Panc1 (cell line): ENCODE measurements at regions not wholly inside any gene's neighbourhood (a gene's known extent, or its start where the extent isn't known, plus 50 kb on each side); places are given as distances from the start of the nearest gene placed in this dataset.

Experiments
- ATAC-seq: fragments of 200-7000 bp; cut with Tn5 transposase; 2 replicates; pipeline ENCODE4 v1.9.1; 2020; ENCODE audit warnings: mild to moderate bottlenecking, moderate library complexity
- BruUV-seq: library from RNA; stranded (reverse); fragments of 400-500 nt; replicated peaks from 2 replicates; lab custom pipeline; 2021; lab: Mats Ljungman, UMichigan
- CTCF ChIA-PET: fragments of 300-600 bp; sonication (Branson Sonifier 250); formaldehyde crosslinking; loops from one replicate; lab custom pipeline; 2022; ENCODE audit warnings: antibody characterized with exemption; lab: Charles Lee
- POLR2A ChIA-PET: fragments of 300-600 bp; sonication (Branson Sonifier 250); formaldehyde crosslinking; loops from one replicate; lab custom pipeline; 2022; ENCODE audit warnings: antibody characterized with exemption; lab: Charles Lee
- DNase-seq: peaks from one replicate; pipeline ENCODE4 v3.0.0-alpha.2; 2010; ENCODE audit warnings: low read depth, low spot score
- H3K27ac ChIP-seq: 2 replicates; pipeline ENCODE4 v1.5.1; 2011; ENCODE audit warnings: mild to moderate bottlenecking, low read length, inconsistent platforms
- H3K27me3 ChIP-seq: fragments of 200-500 bp; sonication (Bioruptor generic); 2 replicates; pipeline ENCODE4 v1.6.0; 2014; ENCODE audit warnings: low read length, inconsistent platforms; ENCODE audit not compliant: control insufficient read depth, insufficient read depth
- H3K36me3 ChIP-seq: fragments of 200-500 bp; sonication (Bioruptor generic); 2 replicates; pipeline ENCODE4 v1.5.1; 2014; ENCODE audit warnings: inconsistent platforms, mild to moderate bottlenecking, low read length, moderate library complexity; ENCODE audit not compliant: control insufficient read depth, insufficient read depth
- H3K4me1 ChIP-seq: 2 replicates; pipeline ENCODE4 v1.5.1; 2011; ENCODE audit warnings: inconsistent platforms, mild to moderate bottlenecking, low read length, moderate library complexity; ENCODE audit not compliant: control insufficient read depth, insufficient read depth
- H3K4me3 ChIP-seq, 2 experiments: 2 replicates each; pipeline ENCODE4 v1.5.1; 2011 to 2012; ENCODE audit warnings: low read depth in 2 of 2, low read length in 2 of 2, mild to moderate bottlenecking in 2 of 2, inconsistent platforms in 1 of 2, moderate library complexity in 1 of 2
- H3K9me3 ChIP-seq: fragments of 200-500 bp; sonication (Bioruptor generic); 2 replicates; pipeline ENCODE4 v1.5.1; 2014; ENCODE audit warnings: low read depth, mild to moderate bottlenecking, inconsistent platforms, low read length, moderate library complexity; ENCODE audit not compliant: control insufficient read depth, insufficient read depth
- POLR2AphosphoS5 ChIP-seq: IDR thresholded peaks from 2 replicates; pipeline ENCODE4 v1.6.1; 2012; ENCODE audit warnings: mild to moderate bottlenecking, low read depth, low read length, moderate library complexity
- SIN3A ChIP-seq: IDR thresholded peaks from 2 replicates; pipeline ENCODE4 v1.6.1; 2012; ENCODE audit warnings: low read depth, mild to moderate bottlenecking, low read length, moderate library complexity, borderline replicate concordance; ENCODE audit not compliant: insufficient read depth
- TCF7L2 ChIP-seq: IDR thresholded peaks from 2 replicates; pipeline ENCODE4 v1.6.1; 2011; ENCODE audit warnings: mild to moderate bottlenecking, low read depth, low read length, inconsistent platforms
- in situ Hi-C: cut with HindIII; loops from 2 replicates; pipeline ENCODE4 v1.10.0; 2016; ENCODE audit warnings: low sequenced_read_pairs, low pct_unique_long_range_greater_than_20kb
- intact Hi-C: fragments of 100-400 bp; cut with micrococcal nuclease; formaldehyde crosslinking; loops from one replicate; pipeline ENCODE4 v1.10.0; 2022; ENCODE audit not compliant: unreplicated experiment
- TF ChIP-seq, protein P1 (sequence below), 2 experiments: IDR thresholded peaks; 2 replicates each; pipeline ENCODE4 v1.6.1; 2011 to 2012; ENCODE audit warnings: low read depth in 2 of 2, control low read depth in 1 of 2, low read length in 1 of 2, mild to moderate bottlenecking in 1 of 2, moderate library complexity in 1 of 2; ENCODE audit not compliant: insufficient read depth in 1 of 2
- TF ChIP-seq, protein P2 (sequence below): fragments of 450-650 bp; IDR thresholded peaks from 2 replicates; pipeline ENCODE4 v1.5.1; 2017; ENCODE audit warnings: mild to moderate bottlenecking

DNA sequence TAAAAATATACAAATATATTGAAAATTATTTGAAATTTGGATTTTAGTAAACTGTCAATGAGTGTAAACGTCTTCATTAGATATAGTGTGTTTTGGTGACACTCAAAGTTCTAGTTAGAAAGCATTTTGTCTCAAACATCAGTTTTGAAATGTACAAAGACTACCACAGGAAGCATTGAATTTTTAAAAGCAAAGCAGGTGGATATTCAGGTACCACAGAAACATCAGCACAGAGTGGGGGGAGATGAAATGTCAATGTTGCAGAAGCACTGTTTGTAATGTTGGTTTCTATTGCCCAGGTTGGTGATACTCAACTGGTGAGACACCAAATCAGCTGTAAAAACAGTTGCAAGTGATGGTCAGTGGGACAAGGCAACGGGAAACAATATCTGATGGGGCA lies 136.5 kb upstream of the ITGA4 start:
- intact Hi-C loops, result no loop called here

DNA sequence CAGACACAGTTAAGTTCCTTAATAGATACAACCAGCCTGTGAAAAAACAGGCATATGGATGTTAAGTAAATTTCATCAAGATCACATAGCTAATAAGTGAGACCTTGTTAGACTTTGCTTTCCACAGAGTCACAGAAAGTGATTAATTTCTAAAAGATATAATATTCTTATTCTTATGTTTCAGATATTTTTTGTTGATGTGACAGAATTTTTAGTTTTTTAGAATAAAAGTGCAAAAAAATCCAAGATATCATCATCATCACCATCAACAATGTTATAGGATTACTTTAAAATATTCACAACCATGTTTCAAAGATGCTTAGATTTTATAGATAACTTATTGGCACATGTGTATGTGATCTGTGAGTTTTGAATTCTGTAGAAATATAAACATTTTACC lies 132.3 kb upstream of the ITGA4 start:
- Histone ChIP-seq H3K27me3 (no peaks in the 10 kb centered on the region), H3K27ac (no peak overlapping the region), H3K9me3 (no peaks in the 10 kb centered on the region), H3K36me3 (no peaks in the 10 kb centered on the region), H3K4me3 (no peak overlapping the region), H3K4me1 (no peaks in the 10 kb centered on the region)
- CTCF ChIA-PET, result no interaction called here
- POLR2A ChIA-PET, result no interaction called here
- DNase-seq (no peak), ATAC-seq (no peak)
- BruUV-seq, result no TSS peak
- intact Hi-C loops (no loop called here), in situ Hi-C loops (no loop called here)
- TF ChIP-seq, protein P1, sequence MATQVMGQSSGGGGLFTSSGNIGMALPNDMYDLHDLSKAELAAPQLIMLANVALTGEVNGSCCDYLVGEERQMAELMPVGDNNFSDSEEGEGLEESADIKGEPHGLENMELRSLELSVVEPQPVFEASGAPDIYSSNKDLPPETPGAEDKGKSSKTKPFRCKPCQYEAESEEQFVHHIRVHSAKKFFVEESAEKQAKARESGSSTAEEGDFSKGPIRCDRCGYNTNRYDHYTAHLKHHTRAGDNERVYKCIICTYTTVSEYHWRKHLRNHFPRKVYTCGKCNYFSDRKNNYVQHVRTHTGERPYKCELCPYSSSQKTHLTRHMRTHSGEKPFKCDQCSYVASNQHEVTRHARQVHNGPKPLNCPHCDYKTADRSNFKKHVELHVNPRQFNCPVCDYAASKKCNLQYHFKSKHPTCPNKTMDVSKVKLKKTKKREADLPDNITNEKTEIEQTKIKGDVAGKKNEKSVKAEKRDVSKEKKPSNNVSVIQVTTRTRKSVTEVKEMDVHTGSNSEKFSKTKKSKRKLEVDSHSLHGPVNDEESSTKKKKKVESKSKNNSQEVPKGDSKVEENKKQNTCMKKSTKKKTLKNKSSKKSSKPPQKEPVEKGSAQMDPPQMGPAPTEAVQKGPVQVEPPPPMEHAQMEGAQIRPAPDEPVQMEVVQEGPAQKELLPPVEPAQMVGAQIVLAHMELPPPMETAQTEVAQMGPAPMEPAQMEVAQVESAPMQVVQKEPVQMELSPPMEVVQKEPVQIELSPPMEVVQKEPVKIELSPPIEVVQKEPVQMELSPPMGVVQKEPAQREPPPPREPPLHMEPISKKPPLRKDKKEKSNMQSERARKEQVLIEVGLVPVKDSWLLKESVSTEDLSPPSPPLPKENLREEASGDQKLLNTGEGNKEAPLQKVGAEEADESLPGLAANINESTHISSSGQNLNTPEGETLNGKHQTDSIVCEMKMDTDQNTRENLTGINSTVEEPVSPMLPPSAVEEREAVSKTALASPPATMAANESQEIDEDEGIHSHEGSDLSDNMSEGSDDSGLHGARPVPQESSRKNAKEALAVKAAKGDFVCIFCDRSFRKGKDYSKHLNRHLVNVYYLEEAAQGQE (IDR thresholded peaks at IDR 0.05; ENCODE audit: insufficient read depth in 1 of 2, low read depth in 2 of 2, low read length in 1 of 2), result no peak
- no peak for TF ChIP-seq SIN3A
- no peak for TF ChIP-seq POLR2AphosphoS5
- TF ChIP-seq TCF7L2, result no peak
- TF ChIP-seq, protein P2, sequence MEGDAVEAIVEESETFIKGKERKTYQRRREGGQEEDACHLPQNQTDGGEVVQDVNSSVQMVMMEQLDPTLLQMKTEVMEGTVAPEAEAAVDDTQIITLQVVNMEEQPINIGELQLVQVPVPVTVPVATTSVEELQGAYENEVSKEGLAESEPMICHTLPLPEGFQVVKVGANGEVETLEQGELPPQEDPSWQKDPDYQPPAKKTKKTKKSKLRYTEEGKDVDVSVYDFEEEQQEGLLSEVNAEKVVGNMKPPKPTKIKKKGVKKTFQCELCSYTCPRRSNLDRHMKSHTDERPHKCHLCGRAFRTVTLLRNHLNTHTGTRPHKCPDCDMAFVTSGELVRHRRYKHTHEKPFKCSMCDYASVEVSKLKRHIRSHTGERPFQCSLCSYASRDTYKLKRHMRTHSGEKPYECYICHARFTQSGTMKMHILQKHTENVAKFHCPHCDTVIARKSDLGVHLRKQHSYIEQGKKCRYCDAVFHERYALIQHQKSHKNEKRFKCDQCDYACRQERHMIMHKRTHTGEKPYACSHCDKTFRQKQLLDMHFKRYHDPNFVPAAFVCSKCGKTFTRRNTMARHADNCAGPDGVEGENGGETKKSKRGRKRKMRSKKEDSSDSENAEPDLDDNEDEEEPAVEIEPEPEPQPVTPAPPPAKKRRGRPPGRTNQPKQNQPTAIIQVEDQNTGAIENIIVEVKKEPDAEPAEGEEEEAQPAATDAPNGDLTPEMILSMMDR, result no peak

More for the DNA sequence above, 136.5 kb upstream of the ITGA4 start:
- no peak for TF ChIP-seq SIN3A
- TF ChIP-seq, protein P2, result no peak
- TF ChIP-seq POLR2AphosphoS5, result no peak
- TF ChIP-seq, protein P1 (IDR thresholded peaks at IDR 0.05; ENCODE audit: insufficient read depth in 1 of 2, low read depth in 2 of 2, low read length in 1 of 2), result no peak
- TF ChIP-seq TCF7L2, result no peak
- POLR2A ChIA-PET, result no interaction called here
- ATAC-seq (no peak), DNase-seq (no peak)
- H3K27ac ChIP-seq, result no peak overlapping the region
- in situ Hi-C loops, result no loop called here
- no peaks in the 10 kb centered on the region for H3K4me1 ChIP-seq
- no peak overlapping the region for H3K4me3 ChIP-seq
- no TSS peak for BruUV-seq
- CTCF ChIA-PET, result no interaction called here
- H3K27me3 ChIP-seq, result no peaks in the 10 kb centered on the region
- H3K36me3 ChIP-seq, result no peaks in the 10 kb centered on the region
- no peaks in the 10 kb centered on the region for H3K9me3 ChIP-seq
